DND-41 (cell line): ENCODE measurements at regions not wholly inside any gene's neighbourhood (a gene's known extent, or its start where the extent isn't known, plus 50 kb on each side); places are given as distances from the start of the nearest gene placed in this dataset.

Experiments
- ATAC-seq: fragments of 200-7000 bp; cut with Tn5 transposase; 3 replicates; pipeline ENCODE4 v1.9.1; 2021; ENCODE audit warnings: low read depth; ENCODE audit not compliant: insufficient read depth
- DNase-seq: peaks from one replicate; pipeline ENCODE4 v3.0.0-alpha.2; 2020
- H2AFZ ChIP-seq: 2 replicates; pipeline ENCODE4 v1.6.0; 2012; ENCODE audit warnings: low read depth, low read length
- H3K27ac ChIP-seq: 2 replicates; pipeline ENCODE4 v1.5.1; 2012; ENCODE audit warnings: low read length, inconsistent platforms
- H3K27me3 ChIP-seq: fragments of 200-600 bp; sonication (generic); 2 replicates; pipeline ENCODE4 v1.6.0; 2012; ENCODE audit warnings: low read length, mild to moderate bottlenecking, inconsistent platforms; ENCODE audit not compliant: insufficient read depth, poor library complexity
- H3K36me3 ChIP-seq: 2 replicates; pipeline ENCODE4 v1.5.1; 2012; ENCODE audit warnings: low read length, inconsistent platforms; ENCODE audit not compliant: insufficient read depth
- H3K4me1 ChIP-seq: 2 replicates; pipeline ENCODE4 v1.5.1; 2012; ENCODE audit warnings: mild to moderate bottlenecking, low read length; ENCODE audit not compliant: insufficient read depth
- H3K4me2 ChIP-seq: 2 replicates; pipeline ENCODE4 v1.6.0; 2012; ENCODE audit warnings: mild to moderate bottlenecking, moderate library complexity, low read length, inconsistent platforms; ENCODE audit not compliant: insufficient read depth
- H3K4me3 ChIP-seq, 2 experiments: fragments of 200-600 bp in 1 of 2; shearing (Covaris generic) in 1 of 2; 2 replicates each; pipeline ENCODE4 v1.5.1; 2012 to 2016; ENCODE audit warnings: inconsistent platforms in 2 of 2, low read length in 2 of 2, mild to moderate bottlenecking in 2 of 2, low read depth in 1 of 2, moderate library complexity in 1 of 2
- H3K79me2 ChIP-seq: 2 replicates; pipeline ENCODE4 v1.6.0; 2012; ENCODE audit warnings: low read length, inconsistent platforms; ENCODE audit not compliant: insufficient read depth
- H3K9ac ChIP-seq: 2 replicates; pipeline ENCODE4 v1.6.0; 2012; ENCODE audit warnings: low read depth, mild to moderate bottlenecking, inconsistent platforms, low read length, moderate library complexity
- H3K9me3 ChIP-seq: 2 replicates; pipeline ENCODE4 v1.5.1; 2012; ENCODE audit warnings: low read length, moderate library complexity, mild to moderate bottlenecking, inconsistent platforms; ENCODE audit not compliant: insufficient read depth, severe bottlenecking
- H4K20me1 ChIP-seq: 2 replicates; pipeline ENCODE4 v1.6.0; 2012; ENCODE audit warnings: low read length; ENCODE audit not compliant: insufficient read depth
- CTCF ChIP-seq: IDR thresholded peaks from 2 replicates; pipeline ENCODE4 v1.5.1; 2012; ENCODE audit warnings: borderline replicate concordance, low read length, moderate library complexity, mild to moderate bottlenecking; ENCODE audit not compliant: poor library complexity, severe bottlenecking; ENCODE audit errors: extremely low read depth
- EZH2 ChIP-seq: IDR thresholded peaks from 3 replicates; pipeline ENCODE4 v1.6.1; 2012; ENCODE audit warnings: borderline replicate concordance, low read depth, mild to moderate bottlenecking, moderate library complexity, low read length, inconsistent platforms; ENCODE audit not compliant: severe bottlenecking

- Histone ChIP-seq H4K20me1 (no peaks in the 10 kb centered on the region), H3K4me1 (no peaks in the 10 kb centered on the region), H2AFZ (no peak overlapping the region), H3K79me2 (no peaks in the 10 kb centered on the region), H3K36me3 (no peaks in the 10 kb centered on the region), H3K27ac (no peak overlapping the region), H3K9me3 (no peaks in the 10 kb centered on the region), H3K4me2 (no peak overlapping the region), H3K27me3 (no peaks in the 10 kb centered on the region), H3K9ac (no peak overlapping the region), H3K4me3 (no peak overlapping the region)
- TF ChIP-seq EZH2 = no peak
- no peak for TF ChIP-seq CTCF
- DNase-seq (no peak), ATAC-seq (no peak)
These were observed 402.6 kb downstream of the OCA2 start for GRCh38 chr15:27696530-27696929.

- TF ChIP-seq CTCF (no peak), EZH2 (no peak)
- H3K4me1 ChIP-seq = no peaks in the 10 kb centered on the region
- DNase-seq (no peak), ATAC-seq (no peak)
- no peaks in the 10 kb centered on the region for H4K20me1 ChIP-seq
- no peak overlapping the region for H2AFZ ChIP-seq
- no peak overlapping the region for H3K27ac ChIP-seq
- H3K36me3 ChIP-seq = no peaks in the 10 kb centered on the region
- H3K4me3 ChIP-seq = no peak overlapping the region
- H3K4me2 ChIP-seq = no peak overlapping the region
- no peak overlapping the region for H3K9ac ChIP-seq
- no peaks in the 10 kb centered on the region for H3K27me3 ChIP-seq
- H3K9me3 ChIP-seq = no peaks in the 10 kb centered on the region
- no peaks in the 10 kb centered on the region for H3K79me2 ChIP-seq
These were observed 403.4 kb downstream of the OCA2 start for GRCh38 chr15:27695726-27696125.

- H2AFZ ChIP-seq = no peak overlapping the region
These were observed 404.5 kb downstream of the OCA2 start for GRCh38 chr15:27694506-27695087.

More at GRCh38 chr15:27694506-27695087, 404.5 kb downstream of the OCA2 start:
- Histone ChIP-seq H3K4me3 (no peak overlapping the region), H3K9ac (no peak overlapping the region), H4K20me1 (no peaks in the 10 kb centered on the region), H3K9me3 (no peaks in the 10 kb centered on the region), H3K27ac (no peak overlapping the region), H3K4me2 (no peak overlapping the region), H3K4me1 (no peaks in the 10 kb centered on the region), H3K36me3 (no peaks in the 10 kb centered on the region), H3K27me3 (no peaks in the 10 kb centered on the region), H3K79me2 (no peaks in the 10 kb centered on the region)
- DNase-seq = no peak
- TF ChIP-seq CTCF (no peak), EZH2 (no peak)
- no peak for ATAC-seq
